BJ (cell line): ENCODE measurements at regions not wholly inside any gene's neighbourhood (a gene's known extent, or its start where the extent isn't known, plus 50 kb on each side); places are given as distances from the start of the nearest gene placed in this dataset.

Experiments
- CTCF ChIA-PET: fragments of 350-600 bp; formaldehyde crosslinking; extraction: SDS; loops from one replicate; lab custom pipeline; 2021; ENCODE audit warnings: antibody characterized with exemption, inconsistent platforms; lab: Yijun Ruan, JAX
- POLR2A ChIA-PET: fragments of 300-600 bp; sonication (Branson Sonifier 250); formaldehyde crosslinking; extraction: SDS; loops from one replicate; lab custom pipeline; 2021; ENCODE audit warnings: antibody characterized with exemption; lab: Charles Lee
- DNase-seq: peaks from one replicate; pipeline ENCODE4 v3.0.0-alpha.2; 2011; ENCODE audit warnings: low read depth
- H3K27me3 ChIP-seq: 2 replicates; pipeline ENCODE4 v1.6.0; 2011; ENCODE audit warnings: low read length; ENCODE audit not compliant: control insufficient read depth, insufficient read depth
- H3K36me3 ChIP-seq: 2 replicates; pipeline ENCODE4 v1.5.1; 2011; ENCODE audit warnings: low read length; ENCODE audit not compliant: control insufficient read depth, insufficient read depth
- H3K4me3 ChIP-seq: 2 replicates; pipeline ENCODE4 v1.5.1; 2011; ENCODE audit warnings: low read depth, mild to moderate bottlenecking, control low read depth, low read length
- TF ChIP-seq, protein P1 (sequence below): IDR thresholded peaks from 2 replicates; pipeline ENCODE4 v1.5.1; 2011; ENCODE audit warnings: low read depth, mild to moderate bottlenecking, control low read depth, inconsistent platforms, low read length, moderate library complexity; ENCODE audit not compliant: insufficient read depth

DNA sequence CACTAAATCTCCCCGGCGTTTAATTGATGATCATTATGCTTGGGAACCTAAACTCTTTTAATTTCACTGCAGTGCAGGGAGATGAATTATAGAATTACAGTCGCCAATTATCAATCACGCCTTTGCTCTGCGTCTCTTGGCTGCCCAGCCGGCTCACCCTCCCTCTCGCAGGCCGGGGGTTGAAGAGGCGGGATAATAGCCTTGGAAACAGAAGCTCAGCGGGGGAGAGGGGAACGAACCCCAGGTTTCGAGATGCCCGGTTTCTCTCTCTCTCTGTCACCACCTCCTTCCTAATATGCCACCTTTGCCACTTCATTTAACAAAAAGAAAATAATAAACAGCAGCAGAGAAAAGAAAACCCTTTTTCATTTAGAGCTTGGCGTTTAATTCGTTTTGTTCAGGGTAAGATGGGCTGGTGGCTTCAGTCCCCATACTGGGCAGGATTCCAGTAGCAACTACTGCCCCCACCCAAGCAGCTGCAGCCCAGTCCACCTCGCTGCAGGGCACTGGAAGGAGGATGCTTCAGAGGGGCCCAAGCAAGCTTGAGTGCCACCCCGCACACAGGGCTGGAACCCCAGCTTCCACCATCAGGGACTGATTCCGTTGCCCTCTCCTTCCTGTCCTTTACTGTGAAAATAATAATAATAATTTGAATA lies 271.7 kb downstream of the BUD13 start:
- ChIA-PET CTCF (interaction anchor here (1.5 to 5.1 kb wide), 2 partner anchors 10 to 46 kb away, joined by 7 to 103 read pairs; no protein-coding TSS in a partner anchor), POLR2A (no interaction called here)
- peaks cover 10% of the 10 kb centered on the region for H3K27me3 ChIP-seq
- TF ChIP-seq, protein P1, sequence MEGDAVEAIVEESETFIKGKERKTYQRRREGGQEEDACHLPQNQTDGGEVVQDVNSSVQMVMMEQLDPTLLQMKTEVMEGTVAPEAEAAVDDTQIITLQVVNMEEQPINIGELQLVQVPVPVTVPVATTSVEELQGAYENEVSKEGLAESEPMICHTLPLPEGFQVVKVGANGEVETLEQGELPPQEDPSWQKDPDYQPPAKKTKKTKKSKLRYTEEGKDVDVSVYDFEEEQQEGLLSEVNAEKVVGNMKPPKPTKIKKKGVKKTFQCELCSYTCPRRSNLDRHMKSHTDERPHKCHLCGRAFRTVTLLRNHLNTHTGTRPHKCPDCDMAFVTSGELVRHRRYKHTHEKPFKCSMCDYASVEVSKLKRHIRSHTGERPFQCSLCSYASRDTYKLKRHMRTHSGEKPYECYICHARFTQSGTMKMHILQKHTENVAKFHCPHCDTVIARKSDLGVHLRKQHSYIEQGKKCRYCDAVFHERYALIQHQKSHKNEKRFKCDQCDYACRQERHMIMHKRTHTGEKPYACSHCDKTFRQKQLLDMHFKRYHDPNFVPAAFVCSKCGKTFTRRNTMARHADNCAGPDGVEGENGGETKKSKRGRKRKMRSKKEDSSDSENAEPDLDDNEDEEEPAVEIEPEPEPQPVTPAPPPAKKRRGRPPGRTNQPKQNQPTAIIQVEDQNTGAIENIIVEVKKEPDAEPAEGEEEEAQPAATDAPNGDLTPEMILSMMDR = no peak
- H3K36me3 ChIP-seq = no peaks in the 10 kb centered on the region
- no peak for DNase-seq
- H3K4me3 ChIP-seq = no peak overlapping the region

- H3K4me3 ChIP-seq = no peak overlapping the region
- H3K36me3 ChIP-seq = no peaks in the 10 kb centered on the region
- no peak for DNase-seq
- TF ChIP-seq, protein P1 = no peak
- POLR2A ChIA-PET = no interaction called here
- CTCF ChIA-PET = interaction anchor here (1.0 to 5.1 kb wide), 16 partner anchors 8 to 194 kb away, joined by 3 to 103 read pairs (median 6); no protein-coding TSS in a partner anchor
- peaks cover 10% of the 10 kb centered on the region for H3K27me3 ChIP-seq
Observed at GRCh38 chr11:116500026-116500946, 272.5 kb downstream of the BUD13 start.

- CTCF ChIA-PET = interaction anchor here (0.9 to 5.1 kb wide), 18 partner anchors 9 to 194 kb away, joined by 3 to 103 read pairs (median 6); no protein-coding TSS in a partner anchor
Observed at GRCh38 chr11:116499396-116500003, 273.3 kb downstream of the BUD13 start.

DNA sequence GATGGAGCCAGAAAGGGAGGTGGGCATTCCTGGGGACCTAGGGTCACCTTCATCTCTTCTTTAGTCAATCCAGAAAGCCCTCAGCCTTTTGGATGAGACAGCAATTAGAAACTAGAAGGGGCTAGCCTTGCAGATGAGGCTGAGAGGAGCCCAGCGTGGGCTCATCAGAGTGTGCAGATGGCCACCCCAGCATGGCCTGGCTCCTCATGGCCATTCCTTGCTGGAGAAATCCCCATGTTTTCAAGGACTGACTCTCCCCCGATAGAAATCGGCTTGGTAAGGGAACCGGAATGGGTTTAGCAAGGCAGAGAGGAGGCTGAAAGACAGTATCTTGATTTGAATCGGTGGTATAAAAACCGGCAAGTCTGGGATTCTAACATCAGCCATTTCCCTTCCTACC lies 274.6 kb downstream of the BUD13 start:
- Histone ChIP-seq H3K4me3 (no peak overlapping the region), H3K27me3 (peaks cover 10% of the 10 kb centered on the region), H3K36me3 (no peaks in the 10 kb centered on the region)
- TF ChIP-seq, protein P1 = no peak
- no peak for DNase-seq
- ChIA-PET POLR2A (no interaction called here), CTCF (interaction anchor here (2.0 to 5.1 kb wide), 4 partner anchors 13 to 43 kb away, joined by 8 to 103 read pairs (median 12); no protein-coding TSS in a partner anchor)

More at GRCh38 chr11:116499396-116500003, 273.3 kb downstream of the BUD13 start:
- H3K4me3 ChIP-seq = no peak overlapping the region
- POLR2A ChIA-PET = no interaction called here
- H3K36me3 ChIP-seq = no peaks in the 10 kb centered on the region
- TF ChIP-seq, protein P1 = peak; percentile 53
- DNase-seq = no peak
- H3K27me3 ChIP-seq = peaks cover 10% of the 10 kb centered on the region

DNA sequence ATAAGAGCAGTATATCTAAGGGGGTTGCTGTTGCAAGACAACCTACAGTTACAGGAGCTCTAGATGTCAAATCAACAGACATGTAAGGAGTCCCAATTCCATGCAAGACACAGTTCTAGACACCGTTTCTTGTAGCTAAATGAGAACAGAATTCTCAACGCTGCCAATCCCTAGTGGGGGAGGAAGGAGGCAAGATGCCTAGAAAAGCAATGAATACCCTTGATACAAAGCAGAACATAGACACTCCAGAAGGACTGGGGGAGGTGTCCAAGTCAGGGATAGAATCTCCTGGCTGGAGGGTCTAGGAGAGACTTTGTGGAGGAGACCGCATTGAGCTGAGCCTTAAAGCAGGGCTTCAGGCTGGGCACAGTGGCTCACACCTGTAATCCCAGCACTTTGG lies 280.2 kb downstream of the BUD13 start:
- H3K36me3 ChIP-seq = no peaks in the 10 kb centered on the region
- ChIA-PET POLR2A (no interaction called here), CTCF (no interaction called here)
- no peaks in the 10 kb centered on the region for H3K27me3 ChIP-seq
- no peak overlapping the region for H3K4me3 ChIP-seq
- DNase-seq = no peak
- TF ChIP-seq, protein P1 = no peak
